ENCODE measurements at regions not wholly inside any gene's neighbourhood (a gene's known extent, or its start where the extent isn't known, plus 50 kb on each side); places are given as distances from the start of the nearest gene placed in this dataset.

GRCh38 chr3:150038830-150039229, 68.1 kb upstream of the PFN2 start:
- H3K4me3 ChIP-seq (ENCODE audit: extremely low read depth in 1 of 4, insufficient read depth in 2 of 4, low read depth in 3 of 4, low read length in 4 of 4): no peak overlapping the region
- H2AFZ ChIP-seq (ENCODE audit: low read length): 0 out of 2 replicates have a peak overlapping the region, but pooled peaks have one; percentile 10
- 93% methylated on average over 6 of the region's 6 CpGs; no CpG with 5 or more reads in 1 of the 2 experiments for WGBS, 2 experiments (ENCODE audit: extremely low coverage in 1 of 2, insufficient coverage in 1 of 2, insufficient read length in 1 of 2, insufficient replicate concordance in 2 of 2, low coverage in 1 of 2, low lambda C conversion rate in 2 of 2, missing lambda C conversion rate in 1 of 2)
- no peak overlapping the region for H3K9ac ChIP-seq (replicated peaks in 1 of 4; ENCODE audit: extremely low read depth in 1 of 4, low read depth in 3 of 4, low read length in 3 of 4)
- no peak overlapping the region for H4K8ac ChIP-seq (ENCODE audit: extremely low read depth, insufficient read depth, low read length)
- ChIA-PET CTCF (ENCODE audit: partially characterized antibody) (interaction anchor here (1.0 kb wide), 1 partner anchor 9 kb away, joined by 3 read pairs; no protein-coding TSS in a partner anchor), POLR2A (ENCODE audit: partially characterized antibody) (no interaction called here)
- DNase-seq (ENCODE audit: low read depth in 1 of 2, low spot score in 2 of 2) (no peak), FAIRE-seq (peak; percentile 57)
- no peaks in the 10 kb centered on the region for H3K23me2 ChIP-seq (ENCODE audit: low read depth, low read length)
- H4K91ac ChIP-seq (replicated peaks; ENCODE audit: insufficient read length, low read length): no peak overlapping the region
- H3K79me2 ChIP-seq (ENCODE audit: control insufficient read depth in 1 of 2, insufficient read depth in 2 of 2, low read length in 2 of 2): no peaks in the 10 kb centered on the region
- no peak overlapping the region for H3K23ac ChIP-seq (ENCODE audit: insufficient read length)
- H3K18ac ChIP-seq (ENCODE audit: extremely low read depth, low read length): no peak overlapping the region
- no peaks in the 10 kb centered on the region for H4K20me1 ChIP-seq (replicated peaks in 1 of 2; ENCODE audit: control insufficient read depth in 1 of 2, insufficient read depth in 2 of 2, low read length in 2 of 2)
- H3K4me2 ChIP-seq (ENCODE audit: insufficient read depth in 1 of 2, low read depth in 2 of 2, low read length in 2 of 2): no peak overlapping the region
- no peak overlapping the region for H2BK20ac ChIP-seq (ENCODE audit: low read length)
- no peak overlapping the region for H2AK5ac ChIP-seq (ENCODE audit: low read depth, low read length)
- H3K27ac ChIP-seq (ENCODE audit: low read depth, low read length): no peak overlapping the region
- no peak overlapping the region for H2BK15ac ChIP-seq (ENCODE audit: low read length)
- no peak for TF ChIP-seq SP2 (IDR thresholded peaks at IDR 0.05; ENCODE audit: low read length)
- H3K14ac ChIP-seq (ENCODE audit: insufficient read length): no peak overlapping the region
- H3K36me3 ChIP-seq (ENCODE audit: control insufficient read depth in 2 of 4, insufficient read depth in 4 of 4, low read length in 3 of 4): no peaks in the 10 kb centered on the region
- H2BK5ac ChIP-seq (ENCODE audit: low read depth, low read length): no peak overlapping the region
- no peak overlapping the region for H3K4ac ChIP-seq (replicated peaks; ENCODE audit: insufficient read length, low read depth, low read length)
- no peak overlapping the region for H3K56ac ChIP-seq (replicated peaks; ENCODE audit: insufficient read length, low read depth, low read length)
- H2BK12ac ChIP-seq (ENCODE audit: low read depth, low read length): no peak overlapping the region
- H3K9me3 ChIP-seq (ENCODE audit: insufficient read depth in 2 of 2, low read depth in 1 of 2, low read length in 1 of 2): peaks cover 0 to 5% of the 10 kb centered on the region in 2 experiments; a peak in 1 of 4 replicates
- H2BK120ac ChIP-seq (replicated peaks; ENCODE audit: low read depth, low read length): no peak overlapping the region
- H3K4me1 ChIP-seq (replicated peaks in 1 of 4; ENCODE audit: control insufficient read depth in 3 of 4, insufficient read depth in 4 of 4, low read length in 3 of 4): peaks cover 4 to 18% (median 15%) of the 10 kb centered on the region in 4 experiments; a peak in 5 of 7 replicates
- peaks cover 0 to 14% (median 7%) of the 10 kb centered on the region in 4 experiments; a peak in 5 of 7 replicates for H3K27me3 ChIP-seq (replicated peaks in 1 of 4; ENCODE audit: control insufficient read depth in 3 of 4, extremely low read depth in 1 of 4, insufficient read depth in 3 of 4, low read length in 3 of 4)
- no peak overlapping the region for H4K5ac ChIP-seq (ENCODE audit: insufficient read length, low read depth, low read length)
- no peaks in the 10 kb centered on the region for H3K79me1 ChIP-seq (ENCODE audit: low read depth, low read length)
